ENCODE measurements at regions not wholly inside any gene's neighbourhood (a gene's known extent, or its start where the extent isn't known, plus 50 kb on each side); places are given as distances from the start of the nearest gene placed in this dataset.
"Not testable (repeated sequence)": the region's sequence is repeated elsewhere in the genome, so short reads cannot be mapped to it uniquely, and the experiment has no call there.

DNA sequence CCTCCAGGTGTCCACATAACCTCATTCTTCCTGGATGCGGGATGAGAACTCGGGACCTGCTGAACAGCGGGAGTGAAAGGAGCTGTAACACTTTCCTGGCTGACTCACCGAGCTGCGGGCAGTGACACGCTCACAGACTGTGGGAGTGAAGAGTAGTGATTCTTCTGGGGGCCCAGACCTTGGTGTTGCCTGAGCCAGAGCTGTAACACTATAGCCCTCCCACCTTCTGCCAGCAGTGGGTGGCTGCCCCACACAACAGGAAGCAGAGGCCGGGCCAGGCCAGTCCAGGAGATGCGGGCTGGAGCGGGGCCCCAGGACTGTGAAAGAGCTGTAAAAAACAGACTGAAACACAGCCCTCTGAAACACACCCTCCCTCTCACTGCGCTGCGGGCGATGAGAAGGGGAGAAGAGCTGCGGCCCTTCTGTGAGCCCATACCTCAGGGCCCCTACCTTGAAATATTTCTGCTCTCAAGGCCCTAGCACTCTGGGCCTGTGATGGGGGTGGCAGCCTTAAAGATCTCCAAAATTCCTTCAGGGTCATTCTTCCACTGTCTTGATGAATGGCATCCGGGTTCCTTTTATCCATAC, 464.0 kb upstream of the CCDC54 start:
- DNase-seq, result peak; percentile 8

DNA sequence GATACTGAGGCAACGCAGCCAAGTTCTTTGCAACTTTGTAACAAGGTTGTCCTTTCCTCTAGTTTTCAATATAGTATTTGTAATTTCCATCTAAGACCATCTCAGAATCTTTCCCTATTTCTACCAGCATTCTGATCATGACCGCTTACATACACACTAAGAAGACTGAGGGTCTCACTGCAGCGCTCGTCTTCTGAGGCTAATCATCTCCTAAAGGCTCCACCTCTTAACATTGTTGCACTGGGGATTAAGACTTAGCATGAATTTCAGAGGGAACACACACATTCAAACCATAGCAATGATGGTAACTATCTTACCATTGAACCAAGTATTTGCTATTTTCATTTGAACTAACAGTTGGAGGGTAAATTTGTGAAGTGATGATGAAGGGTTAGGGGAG, 463.3 kb upstream of the CCDC54 start:
- no peak for DNase-seq

- no peak for DNase-seq
These were observed 456.6 kb upstream of the CCDC54 start for GRCh38 chr3:106920609-106921008.

DNA sequence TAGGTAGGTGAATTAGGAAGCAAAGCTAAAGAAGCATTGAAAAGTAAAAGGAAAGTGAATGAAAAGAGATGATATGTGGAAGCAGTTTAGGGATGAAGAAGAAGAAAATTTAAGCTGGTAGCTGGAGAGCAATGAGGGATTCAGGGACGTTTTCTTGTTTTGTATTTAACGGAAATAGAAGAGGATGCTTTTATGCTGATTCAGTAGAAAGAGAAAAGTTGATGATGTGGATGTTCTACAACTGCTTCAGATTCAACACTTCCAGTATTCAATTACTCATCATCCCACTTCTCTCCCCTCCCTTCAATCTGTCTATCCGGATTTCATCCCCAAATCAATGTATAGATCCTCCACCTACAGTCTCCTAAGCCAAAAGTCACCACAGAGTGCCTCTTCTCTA, 448.2 kb upstream of the CCDC54 start:
- DNase-seq, result no peak

DNA sequence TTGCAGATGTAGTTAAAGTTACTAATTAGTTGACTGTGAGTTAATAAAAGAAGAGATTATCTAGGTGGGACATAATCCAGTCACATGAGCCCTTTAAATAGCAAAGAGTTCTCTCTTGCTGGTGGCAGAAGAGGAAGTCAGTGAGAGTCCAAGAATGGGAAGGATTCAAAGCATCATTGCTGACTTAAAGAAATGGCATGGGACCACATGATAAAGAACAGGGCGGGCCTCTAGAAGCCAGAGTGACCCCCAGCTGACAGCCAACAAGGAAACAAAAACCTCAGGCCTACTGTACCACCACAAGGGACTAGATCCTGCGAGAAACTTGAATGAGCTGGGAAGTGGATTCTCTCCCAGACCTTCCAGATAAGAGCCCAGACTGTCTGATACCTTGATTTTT, 447.2 kb upstream of the CCDC54 start:
- no peak for DNase-seq

GRCh38 chr3:106931904-106932303, 445.3 kb upstream of the CCDC54 start:
- no peak for DNase-seq

DNA sequence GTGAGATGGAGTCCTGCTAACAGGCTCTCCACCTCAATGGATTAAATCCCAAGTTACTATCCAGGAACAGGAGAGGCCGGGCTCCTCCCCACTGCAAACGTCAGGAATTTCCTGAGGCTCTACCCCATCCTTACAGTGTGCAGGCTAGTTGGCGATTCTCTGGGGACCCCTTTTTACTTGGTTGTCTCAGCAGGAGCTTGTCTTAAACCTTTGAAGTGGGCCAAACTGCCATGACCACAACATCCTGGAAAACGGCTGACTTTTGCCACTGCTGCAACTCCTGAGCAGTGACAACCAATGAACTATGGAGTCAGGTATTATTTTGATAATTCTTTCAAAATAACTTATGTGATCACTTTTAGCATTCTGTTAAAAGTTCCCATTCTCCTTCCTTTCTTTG, 440.9 kb upstream of the CCDC54 start:
- no peak for DNase-seq

DNA sequence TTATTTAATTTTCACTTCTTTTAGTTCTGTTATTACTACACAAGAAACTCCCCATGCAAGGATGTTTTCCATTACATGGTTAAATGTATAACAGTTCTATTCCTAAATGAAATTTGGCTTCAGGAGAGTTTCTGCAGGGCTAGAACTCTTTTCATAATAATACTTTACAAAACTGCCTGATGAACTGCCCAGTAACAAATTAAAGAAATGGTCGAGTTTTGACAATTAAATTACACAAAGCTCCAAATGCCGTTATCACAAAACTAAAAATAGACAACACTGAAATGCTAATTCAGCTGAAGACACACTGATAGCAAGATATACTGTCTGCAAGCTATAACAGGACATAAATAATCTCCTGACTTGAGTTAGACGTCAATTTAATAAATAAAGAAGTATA, 435.2 kb upstream of the CCDC54 start:
- DNase-seq, result no peak

DNA sequence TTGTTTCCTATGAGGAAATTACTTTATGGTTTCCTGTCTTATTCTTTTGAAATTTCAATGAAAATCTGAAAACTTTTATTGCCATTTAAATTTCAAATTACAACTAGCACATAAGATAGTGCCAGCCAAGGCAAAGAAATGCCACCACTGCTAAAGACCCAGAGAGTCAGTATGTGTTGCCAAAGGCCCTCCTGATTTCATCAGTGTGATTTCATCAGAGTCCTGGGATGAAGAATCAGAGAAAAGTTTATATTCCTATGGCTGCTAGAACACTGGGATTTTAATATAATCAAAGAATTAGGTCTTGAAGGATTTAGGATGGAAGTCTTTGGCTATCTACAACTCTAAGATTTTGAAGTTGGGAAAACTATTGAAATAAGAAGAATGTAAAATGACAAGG, 434.2 kb upstream of the CCDC54 start:
- no peak for DNase-seq

DNA sequence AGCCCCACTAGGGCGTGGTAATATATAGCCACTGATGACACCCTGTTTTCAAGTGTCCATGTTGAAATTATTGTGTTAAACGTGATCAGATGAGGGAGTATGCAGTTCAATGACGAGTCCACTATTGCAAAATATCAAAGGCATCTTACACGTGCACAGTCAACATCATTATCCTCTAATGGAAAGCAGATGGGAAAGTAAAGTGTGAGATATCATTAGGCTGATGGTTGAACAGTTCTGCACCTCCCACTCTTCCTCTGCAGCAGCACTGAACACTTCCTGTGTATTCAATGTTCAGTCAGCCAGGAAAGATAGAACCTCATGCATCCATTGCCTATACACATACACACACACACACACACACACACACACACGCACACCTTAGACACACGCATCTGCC, 431.8 kb upstream of the CCDC54 start:
- DNase-seq, result no peak

- DNase-seq, result no peak
These were observed 430.4 kb upstream of the CCDC54 start for GRCh38 chr3:106946866-106947265.

DNA sequence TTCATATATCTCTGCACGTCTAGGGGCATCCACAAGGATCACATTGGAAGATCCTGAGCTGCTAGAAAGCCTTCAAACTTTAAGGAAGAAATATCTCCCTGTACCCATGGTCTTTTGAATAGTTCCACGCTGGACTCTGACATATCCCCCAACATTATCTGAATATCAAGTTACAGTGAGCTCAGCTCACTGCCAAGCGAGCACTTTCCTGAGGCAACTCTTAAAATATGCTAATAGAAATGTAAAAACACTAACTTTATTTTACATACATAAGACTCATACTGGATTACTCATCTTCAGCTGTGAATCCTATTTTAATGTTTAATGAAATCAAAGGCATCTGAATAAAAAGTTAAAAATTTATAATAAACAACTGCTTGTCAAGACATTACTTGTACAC, 420.2 kb upstream of the CCDC54 start:
- no peak for DNase-seq

DNA sequence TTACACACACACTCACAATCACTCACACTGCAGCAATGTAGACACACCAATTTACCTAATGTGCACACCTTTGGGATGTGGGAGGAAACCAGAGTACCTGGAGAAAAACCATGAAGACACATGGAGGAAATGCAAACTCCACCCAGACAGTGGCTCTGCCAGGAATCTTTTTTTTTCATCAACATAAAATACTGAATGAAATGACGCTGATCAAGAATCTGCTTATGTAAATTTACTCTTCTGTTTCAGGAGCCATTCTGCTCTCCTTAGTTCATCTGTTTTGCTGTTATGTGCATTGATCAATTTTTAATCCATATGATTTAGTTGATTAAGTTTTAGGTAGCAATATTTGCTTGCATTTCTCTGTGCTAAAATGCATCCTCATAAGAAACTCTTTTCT, 414.2 kb upstream of the CCDC54 start:
- no peak for DNase-seq

- no peak for DNase-seq
These were observed 413.8 kb upstream of the CCDC54 start for GRCh38 chr3:106963442-106963841.

DNA sequence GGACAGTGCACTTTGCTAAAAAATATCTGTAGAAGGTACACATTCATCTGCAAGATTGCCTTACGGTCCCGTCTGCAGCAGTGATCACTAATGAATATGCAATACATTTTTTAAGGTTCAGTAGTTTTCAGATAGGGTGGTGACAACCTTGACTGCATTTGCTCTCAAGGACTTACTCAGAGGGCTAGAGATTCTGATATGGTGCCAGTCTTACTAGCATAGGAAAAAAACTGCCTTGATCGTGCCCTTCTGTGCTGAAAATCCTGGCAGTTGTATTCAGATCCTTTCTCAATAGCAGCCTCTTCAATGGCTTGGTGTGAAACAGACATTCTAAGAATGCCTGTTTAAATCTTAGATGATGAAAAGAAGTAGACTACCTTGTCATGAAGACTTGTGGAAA, 411.9 kb upstream of the CCDC54 start:
- no peak for DNase-seq

GRCh38 chr3:106969596-106969995, 407.6 kb upstream of the CCDC54 start:
- no peak for DNase-seq

DNA sequence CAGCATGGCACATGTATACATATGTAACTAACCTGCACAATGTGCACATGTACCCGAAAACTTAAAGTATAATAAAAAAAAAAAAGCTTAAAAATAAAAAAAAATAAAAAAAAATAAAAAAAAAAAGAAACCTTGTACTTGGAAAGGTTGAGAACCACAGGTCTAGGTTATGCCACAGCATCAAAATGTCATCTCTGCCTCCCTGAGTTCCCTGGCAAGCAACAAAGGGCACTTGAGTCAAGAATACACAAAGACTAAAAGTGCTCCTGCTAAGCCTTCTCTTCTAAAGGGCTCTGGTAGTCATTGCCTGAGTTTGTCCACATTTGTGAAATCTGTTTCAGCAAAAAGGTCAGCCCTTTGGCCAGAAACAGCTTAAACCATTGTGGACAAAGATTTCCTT, 395.8 kb upstream of the CCDC54 start:
- DNase-seq, result no peak

DNA sequence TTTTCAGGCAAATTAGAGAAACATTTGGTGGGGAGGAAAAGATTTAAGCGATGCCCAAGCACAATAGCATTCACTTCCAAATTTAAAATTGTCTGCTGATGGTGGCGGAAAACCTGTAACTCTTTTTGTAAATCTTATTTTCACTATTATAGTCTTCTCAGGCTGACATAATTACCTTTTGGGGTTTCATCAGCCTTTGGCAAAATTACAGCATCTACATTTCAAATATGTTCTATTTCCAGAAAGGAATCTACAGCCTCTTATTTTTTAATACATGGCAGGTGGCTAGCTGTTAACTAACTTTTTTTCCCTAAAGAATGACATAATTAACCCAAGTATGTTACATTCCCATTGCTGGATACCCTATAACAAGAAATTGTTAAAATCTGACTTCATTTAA, 391.5 kb upstream of the CCDC54 start:
- no peak for DNase-seq

- not testable (repeated sequence) for DNase-seq
These were observed 378.2 kb upstream of the CCDC54 start for GRCh38 chr3:106998841-106999682.

DNA sequence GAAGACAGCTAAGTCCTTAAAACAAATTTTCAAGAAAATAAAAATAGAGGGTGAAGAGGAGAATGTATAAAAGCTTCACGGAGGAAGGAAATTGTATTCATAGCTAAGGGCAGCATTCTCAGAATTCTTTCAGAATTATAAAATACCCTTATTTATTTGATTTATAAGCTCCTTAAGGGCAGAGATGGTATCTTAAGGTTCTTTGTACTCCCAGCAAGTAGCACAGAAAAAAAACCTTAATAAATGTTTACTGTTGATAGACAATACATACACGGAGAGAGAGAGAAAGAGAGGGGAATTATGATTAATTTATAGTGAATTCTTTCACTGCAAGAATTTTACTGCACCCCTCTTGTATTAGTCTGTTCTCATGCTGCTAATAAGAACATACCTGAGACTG, 375.6 kb upstream of the CCDC54 start:
- DNase-seq, result no peak

DNA sequence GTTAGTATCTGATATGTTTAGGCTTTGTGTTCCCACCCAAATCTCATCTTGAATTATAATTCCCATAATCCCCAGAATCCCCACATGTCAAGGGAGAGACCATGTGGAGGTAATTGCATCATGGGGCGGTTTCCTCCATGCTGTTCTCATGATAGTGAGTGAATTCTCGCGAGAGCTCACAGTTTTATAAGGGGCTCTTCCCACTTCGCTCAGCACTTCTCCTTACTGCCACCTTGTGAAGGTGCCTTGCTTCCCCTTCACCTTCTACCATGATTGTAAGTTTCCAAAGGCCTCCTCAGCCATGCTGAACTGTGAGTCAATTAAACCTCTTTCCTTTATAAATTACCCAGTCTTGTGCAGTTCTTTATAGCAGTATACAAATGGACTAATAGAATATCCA, 371.9 kb upstream of the CCDC54 start:
- DNase-seq, result not testable (repeated sequence)

- DNase-seq, result no peak
These were observed 369.0 kb upstream of the CCDC54 start for GRCh38 chr3:107008213-107008612.

GRCh38 chr3:107013641-107014040, 363.6 kb upstream of the CCDC54 start:
- DNase-seq, result no peak

- no peak for DNase-seq
These were observed 352.6 kb upstream of the CCDC54 start for GRCh38 chr3:107024551-107025026.

Measured in right kidney (tissue), 1 donor.